Neuronal stem cell (in vitro differentiated cells): ENCODE measurements at regions not wholly inside any gene's neighbourhood (a gene's known extent, or its start where the extent isn't known, plus 50 kb on each side); places are given as distances from the start of the nearest gene placed in this dataset.

ENCODE experiments used
- DNase-seq: peaks from one replicate; pipeline ENCODE4 v3.0.0-alpha.2; 2013; ENCODE audit warnings: low spot score
- H2AFZ ChIP-seq: one replicate; pipeline ENCODE4 v1.6.1; 2013; ENCODE audit warnings: mild to moderate bottlenecking, low read length, inconsistent platforms
- H2AK5ac ChIP-seq: 2 replicates; pipeline ENCODE4 v1.6.1; 2013; ENCODE audit warnings: low read depth, mild to moderate bottlenecking, inconsistent platforms, low read length, moderate library complexity, mixed read lengths
- H2BK120ac ChIP-seq: 2 replicates; pipeline ENCODE4 v1.6.1; 2013; ENCODE audit warnings: low read depth, mild to moderate bottlenecking, inconsistent platforms, low read length, moderate library complexity, mixed read lengths
- H2BK12ac ChIP-seq: one replicate; pipeline ENCODE4 v1.6.1; 2013; ENCODE audit warnings: low read length, inconsistent platforms
- H2BK15ac ChIP-seq: 2 replicates; pipeline ENCODE4 v1.6.1; 2013; ENCODE audit warnings: mild to moderate bottlenecking, low read length, inconsistent platforms, mixed read lengths
- H2BK5ac ChIP-seq: one replicate; pipeline ENCODE4 v1.6.1; 2013; ENCODE audit warnings: inconsistent platforms, mild to moderate bottlenecking, low read length, moderate library complexity
- H3K14ac ChIP-seq: one replicate; pipeline ENCODE4 v1.6.1; 2013; ENCODE audit warnings: low read length, inconsistent platforms
- H3K18ac ChIP-seq: 2 replicates; pipeline ENCODE4 v1.6.1; 2013; ENCODE audit warnings: low read length, inconsistent platforms
- H3K23ac ChIP-seq: 2 replicates; pipeline ENCODE4 v1.6.1; 2013; ENCODE audit warnings: low read depth, mild to moderate bottlenecking, mixed read lengths, low read length, inconsistent platforms; ENCODE audit not compliant: poor library complexity
- H3K27ac ChIP-seq: replicated peaks from 3 replicates; pipeline ENCODE4 v1.5.1; 2013; ENCODE audit warnings: low read length, inconsistent platforms
- H3K27me3 ChIP-seq, 3 experiments: 2 replicates each; pipeline ENCODE4 v1.6.1; 2013; ENCODE audit warnings: low read length in 3 of 3, mild to moderate bottlenecking in 2 of 3, inconsistent platforms in 1 of 3, low read depth in 1 of 3, mixed read lengths in 1 of 3, moderate library complexity in 1 of 3; ENCODE audit not compliant: control insufficient read depth in 3 of 3, insufficient read depth in 3 of 3
- H3K36me3 ChIP-seq, 2 donors: replicated peaks in 1 of 2; 2 replicates each; pipeline ENCODE4 v1.6.1; 2013; ENCODE audit warnings: low read length in 2 of 2; ENCODE audit not compliant: control insufficient read depth in 2 of 2, insufficient read depth in 2 of 2
- H3K4ac ChIP-seq: 2 replicates; pipeline ENCODE4 v1.6.1; 2013; ENCODE audit warnings: inconsistent platforms, mild to moderate bottlenecking, low read length, moderate library complexity
- H3K4me1 ChIP-seq, 2 donors: 1 replicate in 1 of 2; 2 replicates in 1 of 2; pipeline ENCODE4 v1.6.1; 2013; ENCODE audit warnings: low read length in 2 of 2, low read depth in 1 of 2; ENCODE audit not compliant: control insufficient read depth in 2 of 2, insufficient read depth in 1 of 2
- H3K4me2 ChIP-seq: one replicate; pipeline ENCODE4 v1.6.1; 2013; ENCODE audit warnings: mild to moderate bottlenecking, low read length, inconsistent platforms; ENCODE audit not compliant: insufficient read depth, poor library complexity, severe bottlenecking
- H3K4me3 ChIP-seq, 2 donors: 2 replicates each; pipeline ENCODE4 v1.5.1; 2013; ENCODE audit warnings: low read length in 2 of 2, mild to moderate bottlenecking in 2 of 2, inconsistent platforms in 1 of 2, moderate library complexity in 1 of 2
- H3K79me1 ChIP-seq: one replicate; pipeline ENCODE4 v1.6.1; 2013; ENCODE audit warnings: low read depth, mild to moderate bottlenecking, inconsistent platforms, low read length, moderate library complexity
- H3K9ac ChIP-seq: one replicate; pipeline ENCODE4 v1.6.1; 2013; ENCODE audit warnings: mild to moderate bottlenecking, low read depth, low read length, inconsistent platforms; ENCODE audit not compliant: poor library complexity
- H3K9me3 ChIP-seq, 2 donors: replicated peaks in 1 of 2; 2 replicates each; pipeline versions ENCODE3 to v1.6.1; 2013; ENCODE audit warnings: low read length in 2 of 2, mild to moderate bottlenecking in 2 of 2, inconsistent platforms in 1 of 2, low read depth in 1 of 2, mixed read lengths in 1 of 2, moderate library complexity in 1 of 2; ENCODE audit not compliant: control insufficient read depth in 2 of 2, insufficient read depth in 1 of 2
- H4K8ac ChIP-seq: one replicate; pipeline ENCODE4 v1.6.1; 2013; ENCODE audit warnings: low read depth, mild to moderate bottlenecking, inconsistent platforms, low read length, moderate library complexity
- H4K91ac ChIP-seq: one replicate; pipeline ENCODE4 v1.6.1; 2013; ENCODE audit warnings: low read length, low read depth, mild to moderate bottlenecking, inconsistent platforms; ENCODE audit not compliant: poor library complexity
- WGBS, 2 donors: extraction: QIAGEN DNeasy Blood & Tissue Kit; methylation state at CpG; one replicate each; pipeline ENCODE4 v1.1.7; 2013; ENCODE audit warnings: missing lambda C conversion rate in 2 of 2, mixed read lengths in 1 of 2; ENCODE audit not compliant: insufficient read length in 2 of 2, insufficient replicate concordance in 1 of 2; ENCODE audit errors: extremely low coverage in 2 of 2; 5-methylcytosine and 5-hydroxymethylcytosine counted together

GRCh38 chr5:2415678-2416077, 335.8 kb downstream of the IRX2 start:
- Histone ChIP-seq H3K79me1 (no peaks in the 10 kb centered on the region), H3K18ac (no peak overlapping the region), H2AFZ (no peak overlapping the region), H2AK5ac (no peak overlapping the region), H4K8ac (no peak overlapping the region), H2BK12ac (no peak overlapping the region), H3K9me3 (peaks cover 0 to 3% of the 10 kb centered on the region in 2 donors), H3K27ac (no peak overlapping the region), H2BK5ac (no peak overlapping the region), H3K4me1 (no peaks in the 10 kb centered on the region), H3K4me3 (no peak overlapping the region), H2BK120ac (no peak overlapping the region), H3K4ac (no peak overlapping the region), H4K91ac (no peak overlapping the region), H3K36me3 (no peaks in the 10 kb centered on the region), H3K23ac (no peak overlapping the region), H2BK15ac (no peak overlapping the region), H3K27me3 (no peaks in the 10 kb centered on the region), H3K4me2 (no peak overlapping the region), H3K14ac (no peak overlapping the region), H3K9ac (no peak overlapping the region)
- no CpG with 5 or more reads among the region's 23 CpGs for WGBS, 2 donors
- DNase-seq: no peak

GRCh38 chr5:2410451-2410850, 341.0 kb downstream of the IRX2 start:
- no peaks in the 10 kb centered on the region for H3K9me3 ChIP-seq
- H3K27me3 ChIP-seq: no peaks in the 10 kb centered on the region
- H4K8ac ChIP-seq: no peak overlapping the region
- DNase-seq: no peak
- peaks cover 0 to 1% of the 10 kb centered on the region in 2 donors for H3K4me1 ChIP-seq
- H3K36me3 ChIP-seq: no peaks in the 10 kb centered on the region
- H3K9ac ChIP-seq: peak overlapping the region; percentile 24
- no peak overlapping the region for H2AFZ ChIP-seq
- no peak overlapping the region for H2BK15ac ChIP-seq
- peak overlapping the region; percentile 24 for H2AK5ac ChIP-seq
- no peak overlapping the region for H3K4me2 ChIP-seq
- no peak overlapping the region for H2BK5ac ChIP-seq
- H4K91ac ChIP-seq: no peak overlapping the region
- peak overlapping the region; percentile 12 for H3K14ac ChIP-seq
- H2BK120ac ChIP-seq: no peak overlapping the region
- H3K4ac ChIP-seq: no peak overlapping the region
- H3K23ac ChIP-seq: peak overlapping the region; percentile 33
- peak overlapping the region; percentile 50 for H3K18ac ChIP-seq
- no peak overlapping the region for H3K4me3 ChIP-seq
- H3K79me1 ChIP-seq: no peaks in the 10 kb centered on the region
- no peak overlapping the region for H2BK12ac ChIP-seq
- H3K27ac ChIP-seq: no peak overlapping the region
- no CpG with 5 or more reads among the region's 6 CpGs for WGBS, 2 donors

- Histone ChIP-seq H4K8ac (no peak overlapping the region), H3K79me1 (no peaks in the 10 kb centered on the region), H3K27me3 (no peaks in the 10 kb centered on the region), H3K36me3 (no peaks in the 10 kb centered on the region), H4K91ac (no peak overlapping the region), H3K4ac (no peak overlapping the region), H3K27ac (no peak overlapping the region), H2BK12ac (no peak overlapping the region), H3K9me3 (peaks cover 0 to 3% of the 10 kb centered on the region in 2 donors), H2BK5ac (no peak overlapping the region), H2AK5ac (no peak overlapping the region), H2BK15ac (no peak overlapping the region), H3K14ac (no peak overlapping the region), H3K4me3 (no peak overlapping the region), H3K4me2 (no peak overlapping the region), H3K9ac (no peak overlapping the region), H3K4me1 (peaks cover 0 to 5% of the 10 kb centered on the region in 2 donors), H2AFZ (no peak overlapping the region), H3K18ac (no peak overlapping the region), H3K23ac (no peak overlapping the region), H2BK120ac (no peak overlapping the region)
- no CpG with 5 or more reads among the region's 1 CpG for WGBS, 2 donors
- no peak for DNase-seq
These were observed 348.2 kb downstream of the IRX2 start for GRCh38 chr5:2403296-2403695.

- Histone ChIP-seq H2AK5ac (no peak overlapping the region), H2BK12ac (no peak overlapping the region), H4K91ac (no peak overlapping the region), H3K9ac (no peak overlapping the region), H3K4me1 (peaks cover 0 to 5% of the 10 kb centered on the region in 2 donors), H2BK120ac (no peak overlapping the region), H3K18ac (peak overlapping the region; percentile 66), H3K27me3 (no peaks in the 10 kb centered on the region), H3K4ac (peak overlapping the region; percentile 76), H3K9me3 (peaks cover 0 to 3% of the 10 kb centered on the region in 2 donors), H3K79me1 (no peaks in the 10 kb centered on the region), H2BK15ac (no peak overlapping the region), H3K14ac (no peak overlapping the region), H2AFZ (peak overlapping the region; percentile 28), H3K4me2 (no peak overlapping the region), H3K27ac (no peak overlapping the region), H2BK5ac (no peak overlapping the region), H3K36me3 (no peaks in the 10 kb centered on the region), H3K23ac (peak overlapping the region; percentile 74), H3K4me3 (no peak overlapping the region), H4K8ac (no peak overlapping the region)
- no peak for DNase-seq
- WGBS, 2 donors: no CpG with 5 or more reads among the region's 7 CpGs
These were observed 351.7 kb downstream of the IRX2 start for GRCh38 chr5:2399804-2400203.
